ENCODE measurements at regions not wholly inside any gene's neighbourhood (a gene's known extent, or its start where the extent isn't known, plus 50 kb on each side); places are given as distances from the start of the nearest gene placed in this dataset.
"Not testable (repeated sequence)": the region's sequence is repeated elsewhere in the genome, so short reads cannot be mapped to it uniquely, and the experiment has no call there.

- no peak for DNase-seq (ENCODE audit: low read depth)
These were observed 762.2 kb downstream of the ETS1 start for GRCh38 chr11:127825183-127825582.

GRCh38 chr11:127818625-127819024 is 768.7 kb downstream of the ETS1 start:
- no peak for DNase-seq (ENCODE audit: low read depth)

GRCh38 chr11:127816962-127817361 is 770.4 kb downstream of the ETS1 start:
- DNase-seq (ENCODE audit: low read depth): no peak

- DNase-seq (ENCODE audit: low read depth): no peak
These were observed 772.0 kb downstream of the ETS1 start for GRCh38 chr11:127815331-127815730.

GRCh38 chr11:127806501-127806900 is 780.9 kb downstream of the ETS1 start:
- DNase-seq (ENCODE audit: low read depth): no peak

- DNase-seq (ENCODE audit: low read depth): no peak
These were observed 781.6 kb downstream of the ETS1 start for GRCh38 chr11:127805771-127806170.

- DNase-seq (ENCODE audit: low read depth): no peak
These were observed 782.5 kb downstream of the ETS1 start for GRCh38 chr11:127804747-127805400.

GRCh38 chr11:127803755-127804154 is 783.6 kb downstream of the ETS1 start:
- DNase-seq (ENCODE audit: low read depth): no peak

GRCh38 chr11:127800989-127801688 is 786.2 kb downstream of the ETS1 start:
- no peak for DNase-seq (ENCODE audit: low read depth)

- DNase-seq (ENCODE audit: low read depth): no peak
These were observed 792.0 kb downstream of the ETS1 start for GRCh38 chr11:127795326-127795725.

- no peak for DNase-seq (ENCODE audit: low read depth)
These were observed 791.3 kb upstream of the KIRREL3 start for GRCh38 chr11:127791844-127792243.

- no peak for DNase-seq (ENCODE audit: low read depth)
These were observed 790.0 kb upstream of the KIRREL3 start for GRCh38 chr11:127790592-127790991.

GRCh38 chr11:127789927-127790326 is 789.4 kb upstream of the KIRREL3 start:
- no peak for DNase-seq (ENCODE audit: low read depth)

GRCh38 chr11:127772938-127773337 is 772.4 kb upstream of the KIRREL3 start:
- DNase-seq (ENCODE audit: low read depth): not testable (repeated sequence)

GRCh38 chr11:127768931-127769330 is 768.4 kb upstream of the KIRREL3 start:
- DNase-seq (ENCODE audit: low read depth): not testable (repeated sequence)

- no peak for DNase-seq (ENCODE audit: low read depth)
These were observed 766.2 kb upstream of the KIRREL3 start for GRCh38 chr11:127766734-127767133.

- DNase-seq (ENCODE audit: low read depth): no peak
These were observed 738.3 kb upstream of the KIRREL3 start for GRCh38 chr11:127738771-127739286.

- no peak for DNase-seq (ENCODE audit: low read depth)
These were observed 736.9 kb upstream of the KIRREL3 start for GRCh38 chr11:127737499-127737898.

- DNase-seq (ENCODE audit: low read depth): no peak
These were observed 733.0 kb upstream of the KIRREL3 start for GRCh38 chr11:127733552-127733951.

GRCh38 chr11:127726367-127726766 is 725.8 kb upstream of the KIRREL3 start:
- DNase-seq (ENCODE audit: low read depth): no peak

GRCh38 chr11:127723714-127724113 is 723.1 kb upstream of the KIRREL3 start:
- no peak for DNase-seq (ENCODE audit: low read depth)

GRCh38 chr11:127713226-127713625 is 712.7 kb upstream of the KIRREL3 start:
- DNase-seq (ENCODE audit: low read depth): no peak

- DNase-seq (ENCODE audit: low read depth): no peak
These were observed 711.2 kb upstream of the KIRREL3 start for GRCh38 chr11:127711748-127712147.

- no peak for DNase-seq (ENCODE audit: low read depth)
These were observed 710.3 kb upstream of the KIRREL3 start for GRCh38 chr11:127710831-127711230.
